IMR-90 (cell line): ENCODE measurements at regions not wholly inside any gene's neighbourhood (a gene's known extent, or its start where the extent isn't known, plus 50 kb on each side); places are given as distances from the start of the nearest gene placed in this dataset.

Experiments
- ATAC-seq: fragments of 200-7000 bp; cut with Tn5 transposase; 2 replicates; pipeline ENCODE4 v1.9.1; 2020; ENCODE audit warnings: low read depth, mild to moderate bottlenecking, moderate library complexity
- BruUV-seq: library from RNA; stranded (reverse); fragments of 400-500 nt; replicated peaks from 2 replicates; lab custom pipeline; 2021; lab: Mats Ljungman, UMichigan
- CTCF ChIA-PET: fragments of 300-600 bp; formaldehyde crosslinking; extraction: SDS; loops from one replicate; lab custom pipeline; 2021; ENCODE audit warnings: antibody characterized with exemption; lab: Yijun Ruan, JAX
- POLR2A ChIA-PET: fragments of 300-600 bp; sonication (Branson Sonifier 250); formaldehyde crosslinking; loops from one replicate; lab custom pipeline; 2022; ENCODE audit warnings: antibody characterized with exemption; ENCODE audit not compliant: unreplicated experiment; lab: Charles Lee
- DNase-seq: peaks from one replicate; pipeline ENCODE4 v3.0.0; 2013
- H2AFZ ChIP-seq: replicated peaks from 2 replicates; pipeline ENCODE3; 2013; ENCODE audit warnings: low read length, mild to moderate bottlenecking; ENCODE audit not compliant: poor library complexity
- H2AK5ac ChIP-seq: 2 replicates; pipeline ENCODE4 v1.6.1; 2013; ENCODE audit warnings: low read depth, low read length, inconsistent platforms
- H2AK9ac ChIP-seq: replicated peaks from 2 replicates; pipeline ENCODE3; 2013; ENCODE audit warnings: mild to moderate bottlenecking, low read depth, low read length, moderate library complexity; ENCODE audit not compliant: poor library complexity
- H2BK120ac ChIP-seq: 2 replicates; pipeline ENCODE4 v1.6.1; 2013; ENCODE audit warnings: low read depth, low read length, inconsistent platforms
- H2BK15ac ChIP-seq: 3 replicates; pipeline ENCODE4 v1.6.1; 2013; ENCODE audit warnings: low read depth, low read length, inconsistent platforms
- H2BK20ac ChIP-seq: 2 replicates; pipeline ENCODE4 v1.6.1; 2013; ENCODE audit warnings: low read depth, mild to moderate bottlenecking, inconsistent platforms, low read length, moderate library complexity
- H2BK5ac ChIP-seq: 2 replicates; pipeline ENCODE4 v1.6.1; 2013; ENCODE audit warnings: mild to moderate bottlenecking, low read depth, low read length, inconsistent platforms; ENCODE audit not compliant: poor library complexity, severe bottlenecking
- H3K14ac ChIP-seq: replicated peaks from 2 replicates; pipeline ENCODE4 v1.6.1; 2013; ENCODE audit warnings: low read depth, low read length, inconsistent platforms
- H3K18ac ChIP-seq: 2 replicates; pipeline ENCODE4 v1.6.1; 2013; ENCODE audit warnings: low read depth, low read length, control low read depth
- H3K23ac ChIP-seq: 2 replicates; pipeline ENCODE4 v1.6.1; 2013; ENCODE audit warnings: low read depth, low read length, inconsistent platforms
- H3K27ac ChIP-seq: 2 replicates; pipeline ENCODE4 v1.5.1; 2013; ENCODE audit warnings: mild to moderate bottlenecking, control low read depth, low read length; ENCODE audit not compliant: insufficient read depth
- H3K27me3 ChIP-seq: 2 replicates; pipeline ENCODE4 v1.6.1; 2013; ENCODE audit warnings: low read length; ENCODE audit not compliant: control insufficient read depth, insufficient read depth
- H3K36me3 ChIP-seq: 2 replicates; pipeline ENCODE4 v1.6.1; 2013; ENCODE audit warnings: low read length, mixed read lengths; ENCODE audit not compliant: control insufficient read depth, insufficient read depth
- H3K4ac ChIP-seq: 2 replicates; pipeline ENCODE4 v1.6.1; 2013; ENCODE audit warnings: low read depth, low read length, inconsistent platforms
- H3K4me1 ChIP-seq: 2 replicates; pipeline ENCODE4 v1.6.1; 2013; ENCODE audit warnings: low read length, mixed read lengths; ENCODE audit not compliant: control insufficient read depth, insufficient read depth
- H3K4me2 ChIP-seq: 2 replicates; pipeline ENCODE4 v1.6.1; 2013; ENCODE audit warnings: low read depth, mild to moderate bottlenecking, control low read depth, low read length, moderate library complexity
- H3K4me3 ChIP-seq: 2 replicates; pipeline ENCODE4 v1.5.1; 2013; ENCODE audit warnings: low read depth, mild to moderate bottlenecking, control low read depth, low read length, moderate library complexity; ENCODE audit not compliant: insufficient read depth
- H3K56ac ChIP-seq: 2 replicates; pipeline ENCODE4 v1.6.1; 2013; ENCODE audit warnings: low read length, inconsistent platforms; ENCODE audit not compliant: insufficient read depth; ENCODE audit errors: extremely low read depth
- H3K79me1 ChIP-seq, 2 experiments: 2 replicates each; pipeline ENCODE4 v1.6.1; 2013; ENCODE audit warnings: low read length in 2 of 2, inconsistent platforms in 1 of 2, low read depth in 1 of 2
- H3K9ac ChIP-seq: 2 replicates; pipeline ENCODE4 v1.6.1; 2013; ENCODE audit warnings: low read depth, low read length, control low read depth
- H3K9me1 ChIP-seq: 2 replicates; pipeline ENCODE4 v1.6.1; 2013; ENCODE audit warnings: low read length, inconsistent platforms; ENCODE audit not compliant: insufficient read depth
- H3K9me3 ChIP-seq: 2 replicates; pipeline ENCODE4 v1.6.1; 2013; ENCODE audit warnings: low read length; ENCODE audit not compliant: control insufficient read depth, insufficient read depth
- H4K20me1 ChIP-seq: 2 replicates; pipeline ENCODE4 v1.6.1; 2013; ENCODE audit warnings: low read length, inconsistent platforms; ENCODE audit not compliant: insufficient read depth
- H4K5ac ChIP-seq: 2 replicates; pipeline ENCODE4 v1.6.1; 2013; ENCODE audit warnings: mild to moderate bottlenecking, low read depth, low read length, control low read depth
- H4K8ac ChIP-seq, 2 experiments: 2 replicates each; pipeline ENCODE4 v1.6.1; 2013; ENCODE audit warnings: low read depth in 2 of 2, low read length in 2 of 2, control low read depth in 1 of 2, inconsistent platforms in 1 of 2
- H4K91ac ChIP-seq: 2 replicates; pipeline ENCODE4 v1.6.1; 2013; ENCODE audit warnings: low read depth, low read length, inconsistent platforms; ENCODE audit not compliant: insufficient read depth
- BHLHE40 ChIP-seq: fragments of 150-350 bp; IDR thresholded peaks from 2 replicates; pipeline ENCODE4 v1.6.1; 2016; ENCODE audit warnings: mild to moderate bottlenecking, low read depth, low read length
- MAFK ChIP-seq: IDR thresholded peaks from 2 replicates; pipeline ENCODE4 v1.6.1; 2012; ENCODE audit warnings: low read depth, low read length, improper control_type of control experiment
- MAZ ChIP-seq: IDR thresholded peaks from 2 replicates; pipeline ENCODE4 v1.6.1; 2012; ENCODE audit warnings: low read depth, mild to moderate bottlenecking, low read length, improper control_type of control experiment, moderate library complexity, borderline replicate concordance
- WGBS, 2 experiments: methylation state at CpG; one replicate each; pipeline versions ENCODE4 v1.1.5 to v1.1.7; 2013; ENCODE audit warnings: missing lambda C conversion rate in 2 of 2; ENCODE audit not compliant: insufficient read length in 1 of 2; ENCODE audit errors: extremely low coverage in 2 of 2; 5-methylcytosine and 5-hydroxymethylcytosine counted together
- dilution Hi-C: fragments of 300-500 bp; cut with HindIII; formaldehyde crosslinking; loops from one replicate; pipeline ENCODE4 v1.14.3; 2018; ENCODE audit warnings: low sequenced_read_pairs; ENCODE audit not compliant: unreplicated experiment
- in situ Hi-C: fragments of 300-500 bp; cut with MboI; formaldehyde crosslinking; loops from 3 replicates; pipeline ENCODE4 v1.14.3; 2019; ENCODE audit warnings: low sequenced_read_pairs, inconsistent platforms, mixed read lengths
- intact Hi-C: fragments of 100-400 bp; cut with micrococcal nuclease; formaldehyde crosslinking; loops from 2 replicates; pipeline ENCODE4 v1.10.0; 2022

DNA sequence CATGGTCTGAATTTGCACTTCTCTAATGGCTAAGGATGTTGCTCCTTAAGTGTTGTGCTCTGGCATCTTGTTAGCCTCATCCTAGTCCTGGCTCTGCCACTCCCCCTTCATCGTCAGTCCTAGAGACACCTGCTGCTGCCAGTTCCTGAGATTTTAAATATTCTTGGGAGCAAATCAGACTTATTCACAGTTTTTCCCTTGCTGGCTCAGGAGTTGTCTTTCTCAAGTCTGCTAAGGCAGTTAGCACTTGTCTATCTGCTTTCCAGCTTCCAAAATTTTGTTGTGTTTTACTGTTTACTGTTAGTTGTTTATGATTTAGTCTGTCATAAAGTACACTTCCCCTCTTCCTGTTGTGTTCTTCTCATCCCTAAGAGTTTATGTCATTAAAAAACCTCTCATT is 201.0 kb downstream of the KIF26A start:
- CTCF ChIA-PET = no interaction called here
- no peak overlapping the region for H2AK9ac ChIP-seq
- no peak for TF ChIP-seq MAZ
- TF ChIP-seq MAFK = no peak
- no peak for TF ChIP-seq BHLHE40
- POLR2A ChIA-PET = no interaction called here
- H3K9ac ChIP-seq = no peak overlapping the region
- no peak overlapping the region for H2AFZ ChIP-seq
- intact Hi-C loops (no loop called here), in situ Hi-C loops (no loop called here), dilution Hi-C loops (no loop called here)
- H4K20me1 ChIP-seq = no peaks in the 10 kb centered on the region
- H4K91ac ChIP-seq = no peak overlapping the region
- H3K56ac ChIP-seq = no peak overlapping the region
- H3K36me3 ChIP-seq = no peaks in the 10 kb centered on the region
- no peak overlapping the region for H3K4me2 ChIP-seq
- no peak overlapping the region for H2BK5ac ChIP-seq
- no peak overlapping the region for H3K18ac ChIP-seq
- no peaks in the 10 kb centered on the region for H3K4me1 ChIP-seq
- H2BK120ac ChIP-seq = no peak overlapping the region
- no peaks in the 10 kb centered on the region for H3K79me1 ChIP-seq
- no peaks in the 10 kb centered on the region for H3K27me3 ChIP-seq
- no peak overlapping the region for H3K14ac ChIP-seq
- WGBS, 2 experiments = 14% methylated on average over 1 of the region's 1 CpG; no CpG with 5 or more reads in 1 of the 2 experiments
- H3K23ac ChIP-seq = no peak overlapping the region
- H2AK5ac ChIP-seq = no peak overlapping the region
- H4K5ac ChIP-seq = no peak overlapping the region
- no peak overlapping the region for H3K4me3 ChIP-seq
- H3K27ac ChIP-seq = no peak overlapping the region
- H2BK20ac ChIP-seq = no peak overlapping the region
- no peaks in the 10 kb centered on the region for H3K9me1 ChIP-seq
- DNase-seq (no peak), ATAC-seq (no peak)
- H4K8ac ChIP-seq = no peak overlapping the region
- BruUV-seq = no TSS peak
- H3K4ac ChIP-seq = no peak overlapping the region
- H2BK15ac ChIP-seq = no peak overlapping the region
- peaks cover 29% of the 10 kb centered on the region for H3K9me3 ChIP-seq
